WTC11 (cell line): ENCODE measurements at regions not wholly inside any gene's neighbourhood (a gene's known extent, or its start where the extent isn't known, plus 50 kb on each side); places are given as distances from the start of the nearest gene placed in this dataset.

Source experiments
- CBFB ChIP-seq: sonication (generic); formaldehyde crosslinking; IDR thresholded peaks from 2 replicates; pipeline ENCODE4 v1.8.1; 2022; ENCODE audit warnings: mild to moderate bottlenecking, low read depth, missing genetic modification reagents
- CREB1 ChIP-seq: sonication (generic); formaldehyde crosslinking; IDR thresholded peaks from 2 replicates; pipeline ENCODE4 v1.8.0; 2023; ENCODE audit warnings: mild to moderate bottlenecking, missing genetic modification reagents
- CTCF ChIP-seq: fragments of 200-600 bp; IDR thresholded peaks from 2 replicates; pipeline ENCODE4 v1.8.0; 2022; ENCODE audit warnings: antibody characterized with exemption
- ESRRA ChIP-seq: sonication (generic); formaldehyde crosslinking; IDR thresholded peaks from 2 replicates; pipeline ENCODE4 v1.8.1; 2022; ENCODE audit warnings: mild to moderate bottlenecking, missing genetic modification reagents, borderline replicate concordance
- FOXP1 ChIP-seq: sonication (generic); formaldehyde crosslinking; IDR thresholded peaks from 2 replicates; pipeline ENCODE4 v1.8.0; 2022; ENCODE audit warnings: missing genetic modification reagents, mild to moderate bottlenecking, moderate library complexity, borderline replicate concordance
- NR2C2 ChIP-seq: sonication (generic); formaldehyde crosslinking; IDR thresholded peaks from 2 replicates; pipeline ENCODE4 v1.8.0; 2022; ENCODE audit warnings: mild to moderate bottlenecking, missing genetic modification reagents
- RELA ChIP-seq: sonication (generic); formaldehyde crosslinking; IDR thresholded peaks from 2 replicates; pipeline ENCODE4 v1.8.1; 2022; ENCODE audit warnings: missing genetic modification reagents, mild to moderate bottlenecking, borderline replicate concordance
- ZNF121 ChIP-seq: sonication (generic); formaldehyde crosslinking; IDR thresholded peaks from 2 replicates; pipeline ENCODE4 v1.8.0; 2023; ENCODE audit warnings: missing genetic modification reagents
- ZNF232 ChIP-seq: sonication (generic); formaldehyde crosslinking; IDR thresholded peaks from 2 replicates; pipeline ENCODE4 v1.8.0; 2022; ENCODE audit warnings: mild to moderate bottlenecking, missing genetic modification reagents
- ZNF416 ChIP-seq: fragments of 250-450 bp; sonication (Bioruptor Pico); IDR thresholded peaks from 2 replicates; pipeline ENCODE4 v1.9.0; 2021; ENCODE audit warnings: mild to moderate bottlenecking, inconsistent platforms
- TF ChIP-seq, protein P1 (sequence below): sonication (generic); formaldehyde crosslinking; IDR thresholded peaks from 2 replicates; pipeline ENCODE4 v1.8.1; 2022; ENCODE audit warnings: low read depth, missing genetic modification reagents, borderline replicate concordance
- TF ChIP-seq, protein P2 (sequence below): sonication (generic); formaldehyde crosslinking; IDR thresholded peaks from 2 replicates; pipeline ENCODE4 v1.8.0; 2022; ENCODE audit warnings: mild to moderate bottlenecking, missing genetic modification reagents

- TF ChIP-seq CTCF (no peak), ZNF416 (CRISPR knock-in tag) (no peak), RELA (no peak), ESRRA (CRISPR knock-in tag) (no peak), ZNF232 (CRISPR knock-in tag) (no peak), ZNF121 (no peak), CREB1 (CRISPR knock-in tag) (no peak), CBFB (CRISPR knock-in tag) (no peak), FOXP1 (no peak), NR2C2 (CRISPR knock-in tag) (no peak)
- TF ChIP-seq, protein P1, sequence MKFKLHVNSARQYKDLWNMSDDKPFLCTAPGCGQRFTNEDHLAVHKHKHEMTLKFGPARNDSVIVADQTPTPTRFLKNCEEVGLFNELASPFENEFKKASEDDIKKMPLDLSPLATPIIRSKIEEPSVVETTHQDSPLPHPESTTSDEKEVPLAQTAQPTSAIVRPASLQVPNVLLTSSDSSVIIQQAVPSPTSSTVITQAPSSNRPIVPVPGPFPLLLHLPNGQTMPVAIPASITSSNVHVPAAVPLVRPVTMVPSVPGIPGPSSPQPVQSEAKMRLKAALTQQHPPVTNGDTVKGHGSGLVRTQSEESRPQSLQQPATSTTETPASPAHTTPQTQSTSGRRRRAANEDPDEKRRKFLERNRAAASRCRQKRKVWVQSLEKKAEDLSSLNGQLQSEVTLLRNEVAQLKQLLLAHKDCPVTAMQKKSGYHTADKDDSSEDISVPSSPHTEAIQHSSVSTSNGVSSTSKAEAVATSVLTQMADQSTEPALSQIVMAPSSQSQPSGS (CRISPR knock-in tag): no peak
- TF ChIP-seq, protein P2, sequence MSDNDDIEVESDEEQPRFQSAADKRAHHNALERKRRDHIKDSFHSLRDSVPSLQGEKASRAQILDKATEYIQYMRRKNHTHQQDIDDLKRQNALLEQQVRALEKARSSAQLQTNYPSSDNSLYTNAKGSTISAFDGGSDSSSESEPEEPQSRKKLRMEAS: no peak
These were observed 64.4 kb upstream of the RTL1 start for GRCh38 chr14:100967930-100968329.
